ENCODE measurements at regions not wholly inside any gene's neighbourhood (a gene's known extent, or its start where the extent isn't known, plus 50 kb on each side); places are given as distances from the start of the nearest gene placed in this dataset.
A peak's percentile ranks its signal among the peaks of the same experiment; 100 is the strongest.

GRCh38 chr11:116586392-116586791 is 186.4 kb downstream of the BUD13 start:
- DNase-seq: no peak
- 100% methylated on average over 5 of the region's 6 CpGs for WGBS (ENCODE audit: insufficient coverage)

DNA sequence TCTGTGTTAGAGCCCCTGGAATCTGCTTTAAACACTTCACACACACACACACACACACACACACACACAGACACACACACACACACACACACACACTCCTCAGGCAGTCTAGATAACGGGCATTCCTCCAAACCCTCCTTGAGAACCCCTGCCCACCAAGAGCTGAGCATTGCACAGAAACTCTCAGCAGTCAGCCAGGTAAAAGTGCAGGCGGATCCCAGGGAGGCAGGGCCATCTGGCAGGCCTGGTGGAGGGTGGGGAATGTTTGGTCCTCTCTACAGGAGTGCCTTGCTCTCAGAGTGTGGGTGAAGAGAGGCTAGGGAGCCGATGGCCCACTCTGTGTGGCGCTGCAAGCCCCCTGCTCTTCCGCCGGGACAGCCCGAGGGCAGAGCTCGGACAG is 190.2 kb downstream of the BUD13 start:
- H3K27me3 Mint-ChIP-seq (ENCODE audit: low read depth in 3 of 3): peaks cover 53 to 76% (median 65%) of the 10 kb centered on the region in 3 donors
- no peaks in the 10 kb centered on the region for H3K4me1 ChIP-seq (ENCODE audit: control insufficient read depth in 1 of 2, insufficient read depth in 2 of 2, low read length in 2 of 2)
- H3K4me1 Mint-ChIP-seq: no peaks in the 10 kb centered on the region
- H3K9me3 Mint-ChIP-seq: peaks cover 0 to 14% (median 0%) of the 10 kb centered on the region in 7 donors
- intact Hi-C loops (cut with micrococcal nuclease): no loop called here
- H3K4me3 Mint-ChIP-seq: peak overlapping the region in 1 of 2 donors; percentile 67
- no peaks in the 10 kb centered on the region for H4K20me1 ChIP-seq (ENCODE audit: insufficient read depth, low read length)
- no peak overlapping the region for H3K9ac ChIP-seq (ENCODE audit: insufficient read depth, low read length, poor library complexity, severe bottlenecking)
- H3K4me2 ChIP-seq (replicated peaks; ENCODE audit: extremely low read depth, low read length, poor library complexity, severe bottlenecking): no peak overlapping the region
- no peak overlapping the region for H3K27ac ChIP-seq (ENCODE audit: low read depth in 1 of 2, low read length in 2 of 2)
- no peak for DNase-seq
- TF ChIP-seq, protein P1, sequence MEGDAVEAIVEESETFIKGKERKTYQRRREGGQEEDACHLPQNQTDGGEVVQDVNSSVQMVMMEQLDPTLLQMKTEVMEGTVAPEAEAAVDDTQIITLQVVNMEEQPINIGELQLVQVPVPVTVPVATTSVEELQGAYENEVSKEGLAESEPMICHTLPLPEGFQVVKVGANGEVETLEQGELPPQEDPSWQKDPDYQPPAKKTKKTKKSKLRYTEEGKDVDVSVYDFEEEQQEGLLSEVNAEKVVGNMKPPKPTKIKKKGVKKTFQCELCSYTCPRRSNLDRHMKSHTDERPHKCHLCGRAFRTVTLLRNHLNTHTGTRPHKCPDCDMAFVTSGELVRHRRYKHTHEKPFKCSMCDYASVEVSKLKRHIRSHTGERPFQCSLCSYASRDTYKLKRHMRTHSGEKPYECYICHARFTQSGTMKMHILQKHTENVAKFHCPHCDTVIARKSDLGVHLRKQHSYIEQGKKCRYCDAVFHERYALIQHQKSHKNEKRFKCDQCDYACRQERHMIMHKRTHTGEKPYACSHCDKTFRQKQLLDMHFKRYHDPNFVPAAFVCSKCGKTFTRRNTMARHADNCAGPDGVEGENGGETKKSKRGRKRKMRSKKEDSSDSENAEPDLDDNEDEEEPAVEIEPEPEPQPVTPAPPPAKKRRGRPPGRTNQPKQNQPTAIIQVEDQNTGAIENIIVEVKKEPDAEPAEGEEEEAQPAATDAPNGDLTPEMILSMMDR (IDR thresholded peaks at IDR 0.05): no peak
- peaks cover 29 to 59% of the 10 kb centered on the region in 2 donors for H3K27me3 ChIP-seq (ENCODE audit: control insufficient read depth in 2 of 2, insufficient read depth in 2 of 2, low read length in 2 of 2)
- no peak overlapping the region for H3K27ac Mint-ChIP-seq
- H3K79me2 ChIP-seq (ENCODE audit: insufficient read depth, low read length): no peaks in the 10 kb centered on the region
- H2AFZ ChIP-seq (ENCODE audit: insufficient read depth, low read depth, low read length, poor library complexity, severe bottlenecking): no peak overlapping the region
- no peaks in the 10 kb centered on the region for H3K36me3 Mint-ChIP-seq
- peaks cover 0 to 12% of the 10 kb centered on the region in 2 donors for H3K9me3 ChIP-seq (replicated peaks in 1 of 2; ENCODE audit: control insufficient read depth in 1 of 2, insufficient read depth in 1 of 2, low read length in 2 of 2)
- 92% methylated on average over 7 of the region's 8 CpGs for WGBS (ENCODE audit: insufficient coverage)
- no peak overlapping the region for H3K4me3 ChIP-seq (replicated peaks in 1 of 3; ENCODE audit: low read depth in 2 of 3, low read length in 3 of 3)
- H3K36me3 ChIP-seq (replicated peaks in 1 of 2; ENCODE audit: control insufficient read depth in 1 of 2, insufficient read depth in 2 of 2, low read length in 2 of 2): no peaks in the 10 kb centered on the region

More at GRCh38 chr11:116586392-116586791, 186.4 kb downstream of the BUD13 start:
- Histone ChIP-seq H3K4me1 (ENCODE audit: control insufficient read depth in 1 of 2, insufficient read depth in 2 of 2, low read length in 2 of 2) (no peaks in the 10 kb centered on the region), H3K9ac (ENCODE audit: insufficient read depth, low read length, poor library complexity, severe bottlenecking) (no peak overlapping the region), H3K27me3 (ENCODE audit: control insufficient read depth in 2 of 2, insufficient read depth in 2 of 2, low read length in 2 of 2) (peaks cover 6 to 24% of the 10 kb centered on the region in 2 donors), H3K9me3 (replicated peaks in 1 of 2; ENCODE audit: control insufficient read depth in 1 of 2, insufficient read depth in 1 of 2, low read length in 2 of 2) (no peaks in the 10 kb centered on the region), H3K4me3 (replicated peaks in 1 of 3; ENCODE audit: low read depth in 2 of 3, low read length in 3 of 3) (no peak overlapping the region), H3K79me2 (ENCODE audit: insufficient read depth, low read length) (no peaks in the 10 kb centered on the region), H3K27ac (ENCODE audit: low read depth in 1 of 2, low read length in 2 of 2) (no peak overlapping the region), H3K36me3 (replicated peaks in 1 of 2; ENCODE audit: control insufficient read depth in 1 of 2, insufficient read depth in 2 of 2, low read length in 2 of 2) (no peaks in the 10 kb centered on the region), H2AFZ (ENCODE audit: insufficient read depth, low read depth, low read length, poor library complexity, severe bottlenecking) (no peak overlapping the region), H3K4me2 (replicated peaks; ENCODE audit: extremely low read depth, low read length, poor library complexity, severe bottlenecking) (no peak overlapping the region), H4K20me1 (ENCODE audit: insufficient read depth, low read length) (no peaks in the 10 kb centered on the region)
- H3K9me3 Mint-ChIP-seq: peaks cover 0 to 3% (median 0%) of the 10 kb centered on the region in 7 donors
- intact Hi-C loops (cut with micrococcal nuclease): no loop called here
- H3K36me3 Mint-ChIP-seq: no peaks in the 10 kb centered on the region
- H3K4me1 Mint-ChIP-seq: no peaks in the 10 kb centered on the region
- no peak overlapping the region for H3K27ac Mint-ChIP-seq
- H3K27me3 Mint-ChIP-seq (ENCODE audit: low read depth in 3 of 3): peaks cover 25 to 45% (median 39%) of the 10 kb centered on the region in 3 donors
- H3K4me3 Mint-ChIP-seq: no peak overlapping the region
- TF ChIP-seq, protein P1 (IDR thresholded peaks at IDR 0.05): no peak

Data from CD14-positive monocyte (primary cell).